AG08395 (cell line): ENCODE measurements at regions not wholly inside any gene's neighbourhood (a gene's known extent, or its start where the extent isn't known, plus 50 kb on each side); places are given as distances from the start of the nearest gene placed in this dataset.
"Not testable (repeated sequence)": the region's sequence is repeated elsewhere in the genome, so short reads cannot be mapped to it uniquely, and the experiment has no call there.

Source experiments
- DNase-seq: peaks from one replicate; pipeline ENCODE4 v3.0.0; 2012; ENCODE audit warnings: mixed read lengths, low spot score

GRCh38 chr2:239654266-239654665 lies 253.4 kb upstream of the HDAC4 start:
- no peak for DNase-seq

- no peak for DNase-seq
These were observed 251.0 kb upstream of the HDAC4 start for GRCh38 chr2:239651859-239652258.

- no peak for DNase-seq
These were observed 249.9 kb upstream of the HDAC4 start for GRCh38 chr2:239650674-239651073.

DNA sequence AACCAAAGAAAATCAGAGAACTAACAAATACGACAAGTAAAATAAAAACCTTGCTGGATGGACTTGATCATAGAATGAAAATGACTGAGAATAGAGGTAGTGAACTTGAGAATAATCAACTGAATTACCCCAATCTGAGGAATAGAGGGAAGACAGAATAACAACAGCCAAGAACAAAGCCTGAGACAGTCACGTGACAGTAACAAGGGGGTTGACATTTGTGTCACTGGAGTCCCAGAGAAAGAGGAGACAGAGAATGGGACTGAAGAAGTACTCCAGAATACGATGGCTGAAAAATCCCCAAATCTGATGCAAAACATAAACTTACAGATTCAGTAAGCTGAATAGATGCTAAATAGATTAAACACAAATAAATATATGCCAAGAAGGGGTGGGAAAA lies 248.5 kb upstream of the HDAC4 start:
- no peak for DNase-seq

- DNase-seq, result no peak
These were observed 247.8 kb upstream of the HDAC4 start for GRCh38 chr2:239648607-239649006.

- no peak for DNase-seq
These were observed 246.4 kb upstream of the HDAC4 start for GRCh38 chr2:239647052-239647819.

DNA sequence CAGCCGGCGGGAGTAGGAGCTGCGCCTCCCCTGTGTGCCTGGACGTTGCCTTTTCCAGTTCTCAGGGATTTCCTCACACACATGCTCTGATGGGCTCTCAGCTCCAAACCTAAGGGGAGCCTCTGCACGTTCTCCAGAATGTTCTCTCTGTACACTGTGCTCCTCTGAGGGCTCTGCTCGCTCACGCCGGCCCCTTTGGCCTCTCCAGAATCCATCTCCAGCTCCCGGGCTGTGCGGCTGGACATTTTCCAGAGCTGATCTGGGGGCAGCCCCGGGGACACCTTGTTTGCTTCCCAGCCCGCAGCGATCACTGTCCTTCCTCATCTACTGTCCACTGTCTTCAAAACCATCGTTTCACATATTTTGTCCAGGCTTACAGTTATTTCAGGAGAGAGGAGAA lies 245.4 kb upstream of the HDAC4 start:
- no peak for DNase-seq

DNA sequence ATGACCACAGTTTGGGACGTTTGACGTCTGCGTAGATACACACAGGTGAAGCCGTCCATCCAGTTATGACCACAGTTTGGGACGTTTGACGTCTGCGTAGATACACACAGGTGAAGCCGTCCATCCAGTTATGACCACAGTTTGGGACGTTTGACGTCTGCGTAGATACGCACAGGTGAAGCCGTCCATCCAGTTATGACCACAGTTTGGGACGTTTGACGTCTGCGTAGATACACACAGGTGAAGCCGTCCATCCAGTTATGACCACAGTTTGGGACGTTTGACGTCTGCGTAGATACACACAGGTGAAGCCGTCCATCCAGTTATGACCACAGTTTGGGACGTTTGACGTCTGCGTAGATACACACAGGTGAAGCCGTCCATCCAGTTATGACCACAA lies 243.8 kb upstream of the HDAC4 start:
- not testable (repeated sequence) for DNase-seq

DNA sequence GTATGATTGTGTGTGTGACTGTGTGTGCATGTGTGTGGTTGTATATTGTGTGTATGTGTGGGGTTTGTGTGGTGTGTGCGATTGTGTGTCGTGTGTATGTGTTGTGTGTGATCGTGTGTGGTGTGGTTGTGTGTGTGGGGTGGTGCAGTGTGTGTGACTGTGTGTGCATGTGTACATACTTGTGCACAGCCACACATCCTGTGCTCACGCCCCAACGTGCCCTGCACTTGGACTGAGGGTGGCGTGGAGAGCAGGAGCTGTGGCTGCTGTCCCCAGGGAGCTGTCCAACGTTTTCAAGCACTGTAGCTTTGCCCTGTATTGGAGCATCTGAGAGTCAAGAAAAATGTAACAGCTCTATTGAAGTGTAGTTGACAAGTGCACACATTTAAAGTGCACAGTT lies 243.2 kb upstream of the HDAC4 start:
- DNase-seq, result peak; percentile 42

- no peak for DNase-seq
These were observed 241.7 kb upstream of the HDAC4 start for GRCh38 chr2:239642406-239643004.

GRCh38 chr2:239641904-239642303 lies 241.1 kb upstream of the HDAC4 start:
- DNase-seq, result not testable (repeated sequence)

DNA sequence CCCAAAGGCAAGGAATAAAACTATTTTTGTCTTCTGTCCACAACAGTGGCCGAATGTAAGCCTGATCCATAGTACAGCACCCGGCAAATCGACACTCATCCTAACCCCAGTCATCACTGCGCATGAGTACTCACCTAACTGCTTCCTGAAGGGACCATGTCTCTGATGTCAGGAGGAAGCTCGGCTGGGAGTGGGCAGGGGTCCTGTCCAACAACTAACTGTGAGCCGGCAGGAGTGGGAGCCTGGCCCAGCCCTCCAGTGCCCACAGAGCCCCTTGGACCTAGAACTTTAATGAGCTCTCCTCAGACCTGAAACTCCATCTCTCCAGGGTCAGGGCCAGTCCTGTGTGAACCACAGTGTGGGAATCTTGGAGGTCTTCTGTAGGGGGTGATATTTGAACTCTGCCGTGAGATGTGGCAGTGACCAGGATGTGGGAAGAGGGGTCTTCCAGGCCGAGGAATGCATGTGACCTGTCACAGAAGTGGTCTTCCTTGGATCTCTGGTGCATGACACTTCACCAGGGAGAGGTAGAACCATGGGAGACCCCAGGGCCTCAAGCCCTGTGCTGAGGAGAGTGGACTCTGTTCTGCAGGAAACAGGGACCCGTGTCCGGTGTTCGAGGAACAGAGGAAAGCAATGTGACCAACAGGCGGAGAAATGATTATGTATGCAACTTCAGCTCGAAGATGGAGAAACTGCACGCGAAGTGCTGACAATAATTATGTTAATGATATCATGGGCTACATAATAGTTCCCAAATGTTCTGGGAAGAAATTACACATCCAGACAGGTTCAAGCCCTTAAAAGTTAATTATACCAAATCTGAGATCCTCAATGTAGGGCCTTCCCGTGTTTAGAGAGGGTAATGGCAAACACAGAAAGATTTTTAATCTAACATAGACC lies 240.1 kb upstream of the HDAC4 start:
- no peak for DNase-seq

GRCh38 chr2:239640210-239640609 lies 239.4 kb upstream of the HDAC4 start:
- no peak for DNase-seq

DNA sequence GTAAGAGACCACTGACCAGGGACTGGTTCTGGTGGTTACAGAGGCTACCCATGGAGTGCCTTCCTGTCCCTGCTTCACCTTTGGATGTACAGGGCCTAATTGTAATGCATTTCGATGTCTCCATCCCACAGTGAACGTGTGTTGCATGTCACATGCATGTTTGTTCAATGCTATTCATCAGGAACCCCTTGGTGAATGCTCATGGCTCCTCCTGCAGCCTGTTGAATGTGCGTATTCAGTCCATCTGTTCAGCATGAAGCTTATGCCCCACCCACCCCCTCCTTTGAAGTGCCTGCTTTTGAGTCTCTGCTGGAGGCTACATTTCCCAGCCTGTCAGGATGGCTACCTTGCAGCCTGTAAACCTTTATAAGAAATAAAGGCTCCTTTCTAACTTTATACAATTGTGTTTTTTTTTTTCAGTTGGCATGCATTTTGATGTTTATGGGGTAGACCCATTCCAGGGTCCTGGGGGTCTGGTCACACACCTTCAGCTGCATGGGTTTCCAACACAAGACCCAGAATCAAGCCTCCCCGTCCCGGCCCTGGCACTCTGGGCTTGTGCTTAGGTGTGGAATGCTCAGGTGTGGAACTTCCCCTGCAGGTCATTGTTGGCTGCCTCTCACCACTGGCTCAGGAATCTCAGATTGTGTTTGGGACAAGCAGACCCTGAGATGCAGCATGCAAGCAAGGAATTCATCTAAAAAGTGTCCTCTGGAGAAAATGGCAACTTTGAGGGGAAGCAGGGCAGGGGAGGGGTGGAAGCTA lies 238.8 kb upstream of the HDAC4 start:
- no peak for DNase-seq

GRCh38 chr2:239638376-239638775 lies 237.6 kb upstream of the HDAC4 start:
- DNase-seq, result no peak

DNA sequence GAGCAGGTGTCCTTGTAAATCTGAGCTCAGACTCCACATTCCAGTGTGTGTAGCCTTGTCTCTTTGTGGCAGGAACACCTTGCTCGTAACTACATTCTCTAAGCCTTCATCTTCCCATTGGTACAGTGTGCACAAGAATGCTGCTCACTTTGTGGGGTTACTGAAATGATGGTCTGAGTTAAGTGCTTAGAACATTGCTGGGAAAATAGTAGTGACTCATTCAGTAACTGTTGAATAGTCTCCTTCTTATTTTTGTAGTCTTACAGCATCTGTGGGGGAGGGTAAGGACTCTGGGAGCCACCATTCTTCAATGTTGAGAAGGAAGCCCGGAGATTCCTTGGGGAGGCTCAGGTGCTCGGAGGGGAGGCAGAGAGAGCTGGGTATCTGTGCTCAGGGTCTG lies 236.0 kb upstream of the HDAC4 start:
- no peak for DNase-seq

GRCh38 chr2:239634769-239635168 lies 233.9 kb upstream of the HDAC4 start:
- DNase-seq, result no peak

- peak; percentile 97 for DNase-seq
These were observed 229.9 kb upstream of the HDAC4 start for GRCh38 chr2:239630618-239631286.

DNA sequence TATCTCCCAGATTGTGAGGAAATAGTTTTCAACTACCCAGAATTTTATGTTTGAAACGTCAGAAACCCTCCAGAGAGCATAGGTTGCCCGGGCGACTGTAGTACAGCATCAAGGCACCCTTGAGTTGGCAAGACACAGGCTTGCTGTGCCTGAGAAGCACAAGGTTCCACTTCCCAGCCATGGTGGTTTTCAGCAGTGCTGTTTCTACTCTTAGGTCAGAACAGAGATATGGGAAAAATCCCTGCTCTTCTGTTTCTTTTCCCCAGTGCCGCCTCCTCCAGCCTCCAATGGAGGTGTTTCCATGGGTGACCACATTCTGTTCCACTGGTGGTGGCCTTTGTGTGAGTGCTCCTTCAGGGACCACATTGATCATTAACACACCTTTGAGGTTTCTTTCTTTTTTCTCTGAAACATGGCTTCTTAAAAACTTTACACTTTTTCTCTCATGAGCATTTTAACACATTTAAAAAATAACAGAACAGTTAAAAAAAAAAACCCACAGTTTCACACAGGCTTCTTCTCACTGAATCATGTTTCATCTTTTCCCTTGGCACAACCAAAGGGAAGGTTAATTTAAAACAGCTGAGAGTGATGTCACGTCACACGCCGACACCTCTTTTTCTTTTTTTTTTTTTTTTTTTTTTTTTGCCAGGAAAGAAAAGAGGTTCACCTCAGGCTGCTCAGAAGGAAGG lies 229.3 kb upstream of the HDAC4 start:
- DNase-seq, result peak; percentile 52

DNA sequence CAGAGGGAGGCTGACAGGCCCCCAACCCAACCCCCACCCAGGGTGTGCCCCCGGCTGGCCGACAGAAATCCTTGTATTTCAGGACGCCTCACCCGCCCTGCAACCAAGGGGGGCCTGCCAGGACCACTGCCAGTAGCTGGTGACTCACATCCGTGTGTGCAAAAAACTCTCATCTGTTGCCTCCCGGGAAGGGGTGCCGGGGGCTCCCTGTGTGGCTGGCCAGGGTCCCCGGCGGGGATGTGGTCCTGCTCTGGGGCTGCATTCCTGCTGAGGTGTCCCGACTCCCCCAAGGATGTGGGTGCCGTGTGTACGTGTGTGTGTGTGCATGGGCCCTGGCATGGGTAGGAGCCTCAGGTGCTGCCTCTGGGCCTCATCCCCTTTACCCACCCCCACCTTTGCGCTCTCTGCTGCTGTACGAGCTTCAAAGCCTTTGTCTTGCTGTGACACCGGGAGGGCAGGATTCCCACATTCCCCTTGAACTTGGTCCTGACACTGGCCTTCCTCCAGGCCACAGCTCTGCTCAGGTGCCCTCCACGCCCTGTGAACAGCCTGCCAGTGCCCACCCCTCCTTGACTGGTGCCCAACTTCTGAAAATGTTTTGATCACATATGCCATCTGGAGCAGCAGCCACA lies 226.3 kb upstream of the HDAC4 start:
- peak; percentile 33 for DNase-seq
